DLD1 (cell line): ENCODE measurements at regions not wholly inside any gene's neighbourhood (a gene's known extent, or its start where the extent isn't known, plus 50 kb on each side); places are given as distances from the start of the nearest gene placed in this dataset.
"Not testable (repeated sequence)": the region's sequence is repeated elsewhere in the genome, so short reads cannot be mapped to it uniquely, and the experiment has no call there.

Experiments
- in situ Hi-C: cut with HindIII; loops from 2 replicates; pipeline ENCODE4 v1.10.0; 2017; ENCODE audit warnings: low sequenced_read_pairs

DNA sequence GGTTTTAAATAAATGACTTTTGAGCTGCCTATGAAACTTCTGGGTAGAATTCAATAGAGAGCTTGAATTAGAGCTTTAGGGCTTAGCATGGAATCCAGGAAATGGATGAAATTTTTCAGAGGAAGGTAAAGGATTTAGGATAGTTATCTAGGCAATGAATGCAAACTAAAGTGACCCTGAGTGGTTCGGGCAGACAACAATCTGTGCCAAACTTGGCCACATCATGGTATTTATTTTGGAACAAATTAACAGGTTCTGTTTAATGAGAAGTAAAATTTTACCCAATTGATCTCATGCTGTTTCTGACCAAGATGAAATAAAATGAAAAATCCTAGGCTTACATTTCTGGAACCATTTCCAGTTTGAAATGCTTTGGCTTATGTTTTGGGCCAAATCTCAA lies 934.4 kb downstream of the MAT2B start:
- in situ Hi-C loops, result no loop called here

DNA sequence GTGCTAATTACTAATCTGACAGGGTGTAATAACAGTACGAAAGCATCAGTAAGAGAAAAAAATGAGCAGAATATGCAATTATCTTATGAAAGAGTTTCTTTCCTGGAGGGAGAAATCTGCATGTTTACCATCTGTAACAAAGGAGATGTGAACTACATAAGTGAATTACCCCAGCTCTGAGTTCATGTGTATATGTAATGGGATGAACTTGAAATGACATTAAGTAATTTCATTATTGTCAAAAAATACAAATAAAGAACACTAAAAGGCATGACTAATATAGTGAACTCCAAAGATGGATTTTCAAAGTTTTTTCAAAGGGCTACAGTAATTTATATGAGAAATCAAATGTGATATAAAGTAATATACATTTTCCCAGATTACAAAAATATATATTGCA lies 944.0 kb downstream of the MAT2B start:
- in situ Hi-C loops, result no loop called here

DNA sequence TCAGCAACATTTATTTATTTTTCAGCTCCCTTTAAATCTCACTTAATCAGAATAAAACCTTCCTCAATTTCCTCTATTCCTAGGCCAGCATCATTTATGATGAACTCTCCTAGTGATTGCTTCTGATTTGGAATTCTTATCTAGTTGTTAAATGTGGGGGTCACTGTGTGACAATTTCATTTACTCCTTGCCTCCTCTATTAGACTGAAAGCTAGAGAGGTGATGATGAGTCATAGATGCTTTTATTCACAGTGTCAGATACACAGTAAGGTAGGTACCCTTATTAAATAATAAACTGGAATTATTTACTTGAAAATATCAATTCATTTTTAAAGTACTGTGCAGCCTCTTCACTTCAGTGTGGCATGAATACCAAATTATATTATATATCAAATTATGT lies 960.6 kb downstream of the MAT2B start:
- in situ Hi-C loops, result no loop called here

DNA sequence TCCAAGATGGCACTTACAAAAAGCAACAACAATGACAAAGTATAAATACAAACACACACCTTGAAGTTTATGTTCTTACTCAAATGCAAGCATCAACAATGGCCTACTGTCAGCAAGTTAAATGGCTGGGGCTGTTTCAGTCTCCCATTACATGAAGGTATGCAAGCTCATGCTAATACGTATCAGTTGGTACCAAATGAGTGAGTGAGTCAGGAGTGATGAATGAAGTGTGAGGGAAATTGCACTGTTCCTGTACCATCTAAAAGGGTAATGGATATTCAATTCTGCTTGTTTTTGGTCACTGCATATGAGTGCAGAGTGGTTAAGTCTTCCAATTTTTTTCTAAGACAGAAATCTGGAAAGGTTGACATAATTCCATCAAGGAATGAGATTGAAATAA lies 964.9 kb downstream of the MAT2B start:
- in situ Hi-C loops, result no loop called here

DNA sequence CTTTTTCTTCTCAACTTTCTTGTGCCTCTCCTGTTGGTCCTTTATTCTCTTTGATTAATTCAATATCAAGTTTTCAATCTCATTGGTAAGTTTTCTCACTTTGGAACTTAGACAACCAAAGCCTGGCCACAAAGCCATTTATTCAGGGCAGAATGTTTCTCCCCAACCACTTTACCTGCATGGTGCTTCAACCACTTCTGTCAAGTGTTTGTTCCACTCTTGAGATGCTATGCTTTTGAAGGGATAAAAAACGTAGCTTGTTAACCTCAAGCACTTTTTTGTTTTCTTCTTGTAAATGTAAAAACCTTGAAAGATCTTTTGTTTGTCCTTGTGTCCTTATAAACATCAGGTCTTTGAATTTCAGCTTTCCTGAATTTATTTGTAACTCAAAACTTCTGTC lies 966.7 kb downstream of the MAT2B start:
- in situ Hi-C loops, result no loop called here

DNA sequence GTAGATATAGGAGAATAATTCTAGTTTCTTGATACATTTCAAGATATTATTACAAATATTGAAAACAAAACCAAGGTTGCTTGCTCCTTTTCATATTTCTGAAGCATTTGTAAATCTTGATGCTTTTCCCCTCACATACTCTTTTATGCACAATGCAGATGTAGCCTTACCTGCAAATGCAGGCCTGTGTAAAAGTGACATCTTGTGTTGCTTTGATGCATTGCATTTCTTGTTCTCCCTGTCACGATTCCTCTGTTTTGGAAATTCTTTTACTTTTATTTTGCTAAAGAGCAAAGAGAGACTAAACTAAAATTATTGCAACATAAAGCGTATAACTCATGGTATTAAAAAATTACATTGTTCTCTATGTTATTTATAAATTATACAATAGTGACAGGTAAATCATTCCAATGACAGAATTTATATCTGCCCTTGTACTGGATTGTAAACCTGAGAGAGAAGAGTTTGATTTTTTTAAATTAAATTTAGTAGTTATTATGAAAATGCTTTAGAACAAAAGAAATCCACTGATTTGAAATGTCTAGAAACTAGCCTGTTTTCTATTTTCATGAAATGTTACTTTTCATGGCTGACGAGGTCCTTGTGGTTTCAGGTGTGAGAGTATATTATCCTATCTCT lies 970.0 kb downstream of the MAT2B start:
- in situ Hi-C loops, result loop anchor here (25.0 kb wide), 1 partner anchor 913 kb away; no protein-coding TSS in a partner anchor

DNA sequence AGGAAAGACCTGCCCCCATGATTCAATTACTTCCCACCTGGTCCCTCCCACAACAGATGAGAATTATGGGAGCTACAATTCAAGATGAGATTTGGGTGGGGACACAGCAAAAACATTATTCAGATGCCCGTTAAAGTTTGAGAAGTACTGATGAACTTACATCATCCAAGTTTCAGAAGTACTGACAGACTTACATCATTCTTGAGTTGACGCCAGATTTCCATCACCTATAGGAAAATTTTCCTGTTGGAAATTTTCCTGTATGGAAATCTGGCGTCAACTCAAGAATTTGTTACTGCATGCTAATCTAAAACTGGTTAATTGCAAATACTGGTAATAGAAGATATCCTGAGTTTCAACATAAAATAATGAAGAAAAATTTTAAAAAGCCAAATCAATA lies 975.9 kb downstream of the MAT2B start:
- in situ Hi-C loops, result loop anchor here (25.0 kb wide), 1 partner anchor 919 kb away; no protein-coding TSS in a partner anchor

DNA sequence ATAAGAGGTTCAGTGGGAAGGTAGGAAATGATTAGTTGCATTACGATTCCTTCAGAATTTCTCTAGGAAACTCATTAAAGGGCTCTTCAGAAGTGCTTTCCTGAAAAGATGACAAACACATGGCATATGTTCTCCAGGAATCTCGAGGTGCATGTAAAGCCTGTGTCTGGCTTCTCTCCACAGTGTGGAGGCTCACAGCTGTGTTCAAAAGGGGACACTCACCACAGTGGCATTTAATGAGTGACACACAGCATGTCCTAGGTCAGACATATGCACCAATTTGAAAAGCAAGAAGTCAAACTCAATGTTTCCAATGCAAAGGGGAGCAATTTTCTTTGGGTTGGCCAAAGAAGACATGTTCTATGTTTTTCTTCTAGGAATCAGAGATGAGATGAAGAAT lies 976.9 kb downstream of the MAT2B start:
- in situ Hi-C loops, result loop anchor here (25.0 kb wide), 1 partner anchor 920 kb away; no protein-coding TSS in a partner anchor

DNA sequence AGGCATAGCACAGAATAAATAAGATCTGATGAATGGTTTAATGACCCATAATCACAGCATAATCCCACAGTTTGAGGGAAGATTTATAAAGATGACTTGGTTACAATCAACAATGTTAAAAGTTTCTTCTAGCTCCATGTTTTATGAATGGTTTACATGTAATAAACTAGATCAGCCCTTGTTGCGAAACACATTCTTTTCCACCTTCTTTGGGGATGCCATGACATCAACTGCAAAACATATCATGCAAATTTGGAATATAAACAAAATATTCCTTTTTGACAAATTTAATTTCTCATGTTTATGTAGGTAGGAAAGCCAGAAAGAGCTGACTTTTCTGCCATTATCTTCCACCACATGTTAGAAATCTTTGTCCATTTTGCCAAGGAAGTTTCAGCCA lies 979.5 kb downstream of the MAT2B start:
- in situ Hi-C loops, result loop anchor here (25.0 kb wide), 1 partner anchor 923 kb away; no protein-coding TSS in a partner anchor

DNA sequence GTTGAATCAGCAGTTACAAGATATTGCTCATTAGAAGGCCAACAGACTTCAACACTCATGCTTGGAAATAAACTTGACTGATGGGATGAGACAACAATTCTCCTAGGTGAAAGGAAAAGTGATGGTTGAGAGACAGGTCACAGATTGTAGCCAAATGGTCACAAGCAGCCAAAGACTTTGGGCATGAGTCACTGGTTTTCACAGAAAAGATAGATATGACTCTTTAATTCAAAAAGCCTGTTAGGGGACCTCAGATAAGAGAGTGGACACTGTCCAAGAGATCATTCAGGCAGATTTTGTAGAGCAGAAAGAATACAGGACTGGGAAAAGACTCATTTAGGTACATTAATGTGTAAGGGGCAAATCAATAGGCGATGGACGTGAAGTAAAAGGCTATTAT lies 982.5 kb downstream of the MAT2B start:
- in situ Hi-C loops, result loop anchor here (25.0 kb wide), 1 partner anchor 926 kb away; no protein-coding TSS in a partner anchor

DNA sequence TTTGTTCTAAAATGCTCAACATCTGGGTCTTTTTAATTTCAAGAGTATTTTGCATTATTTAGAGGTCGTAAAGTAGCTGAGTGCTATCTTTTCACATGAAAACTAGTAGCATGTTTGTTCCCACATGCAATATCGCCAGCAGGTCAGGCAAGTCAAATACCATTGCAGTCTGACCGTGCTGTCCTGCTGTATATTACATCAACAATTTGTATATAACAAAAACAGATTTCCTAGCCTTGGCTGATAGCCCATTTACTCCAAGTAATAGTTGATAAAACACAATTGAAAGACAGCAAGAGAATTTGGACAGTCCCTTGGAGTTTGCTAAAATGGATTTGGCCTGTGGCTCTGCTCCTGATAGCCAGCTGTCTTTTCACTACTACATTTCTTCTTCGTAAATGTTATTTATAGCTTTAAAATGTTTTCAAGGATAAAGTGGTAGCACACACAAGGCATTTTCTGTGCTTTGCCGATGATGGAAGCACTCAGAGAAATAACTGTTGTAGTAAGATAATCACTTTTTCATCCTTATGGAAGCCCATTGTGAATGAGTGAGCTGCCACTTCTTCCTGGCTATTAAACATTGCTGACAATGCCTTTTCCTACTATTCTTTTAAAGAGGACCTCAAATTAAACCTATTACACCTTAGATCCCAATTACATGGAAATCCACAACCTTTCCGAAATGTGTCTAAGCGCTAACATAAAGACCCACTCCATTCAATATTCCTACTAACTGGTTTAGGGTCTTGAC lies 992.1 kb downstream of the MAT2B start:
- in situ Hi-C loops, result loop anchor here (25.0 kb wide), 1 partner anchor 935 kb away; no protein-coding TSS in a partner anchor

DNA sequence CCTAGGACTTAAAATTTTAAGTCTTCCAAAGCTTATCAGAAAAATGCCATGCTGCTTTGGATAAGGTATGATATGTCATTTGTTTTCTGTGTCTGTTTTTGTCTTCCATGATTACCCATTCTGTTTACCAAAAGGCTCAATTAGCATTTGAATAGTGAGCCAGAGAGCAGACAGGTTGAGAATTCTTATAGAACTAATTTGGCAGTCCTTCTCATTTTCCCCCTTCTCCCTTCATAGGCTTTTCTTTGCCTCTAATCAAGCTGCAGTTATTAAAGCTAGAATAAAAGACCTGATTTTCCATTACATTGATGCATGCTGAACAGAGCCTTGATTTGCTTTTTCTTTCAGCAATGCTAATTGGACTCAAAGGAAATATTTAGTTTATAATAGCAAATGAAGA lies 993.0 kb downstream of the MAT2B start:
- in situ Hi-C loops, result loop anchor here (25.0 kb wide), 1 partner anchor 936 kb away; no protein-coding TSS in a partner anchor

DNA sequence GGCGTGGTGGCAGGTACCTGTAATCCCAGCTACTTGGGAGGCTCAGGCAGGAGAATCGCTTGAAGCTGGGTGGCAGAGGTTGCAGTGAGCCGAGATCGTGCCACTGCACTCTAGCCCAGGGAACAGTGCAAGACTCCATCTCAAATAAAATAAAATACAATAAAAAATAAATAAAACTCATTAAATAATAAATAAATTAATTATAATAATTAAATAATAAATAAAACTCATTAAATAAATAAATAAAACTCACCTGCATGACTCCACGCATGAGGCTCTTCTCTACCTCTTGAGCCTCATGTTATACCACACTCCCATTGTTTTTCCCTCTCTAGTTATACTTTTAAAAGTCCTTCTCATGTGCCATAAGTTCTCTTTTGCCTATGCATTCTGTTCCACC lies 995.4 kb downstream of the MAT2B start:
- in situ Hi-C loops, result no loop called here

DNA sequence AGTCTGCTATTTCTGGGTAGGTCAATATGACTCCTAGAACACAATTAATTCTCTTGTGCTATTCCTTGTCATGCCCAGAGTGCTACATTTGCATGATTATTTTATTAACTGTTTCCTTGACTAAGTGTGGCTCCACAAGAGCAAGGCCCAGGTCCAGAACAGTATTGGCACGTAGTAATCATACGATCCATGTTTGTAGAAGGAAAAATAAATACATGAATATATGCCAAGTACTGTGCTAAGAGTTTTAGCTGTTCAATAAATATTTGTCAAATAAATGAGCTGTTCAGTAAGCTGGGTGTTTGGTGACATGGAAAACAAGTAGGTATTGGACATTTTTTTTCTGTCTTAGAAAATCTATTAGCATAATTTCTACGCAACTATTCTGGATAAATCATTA lies 995.9 kb downstream of the MAT2B start:
- in situ Hi-C loops, result no loop called here

DNA sequence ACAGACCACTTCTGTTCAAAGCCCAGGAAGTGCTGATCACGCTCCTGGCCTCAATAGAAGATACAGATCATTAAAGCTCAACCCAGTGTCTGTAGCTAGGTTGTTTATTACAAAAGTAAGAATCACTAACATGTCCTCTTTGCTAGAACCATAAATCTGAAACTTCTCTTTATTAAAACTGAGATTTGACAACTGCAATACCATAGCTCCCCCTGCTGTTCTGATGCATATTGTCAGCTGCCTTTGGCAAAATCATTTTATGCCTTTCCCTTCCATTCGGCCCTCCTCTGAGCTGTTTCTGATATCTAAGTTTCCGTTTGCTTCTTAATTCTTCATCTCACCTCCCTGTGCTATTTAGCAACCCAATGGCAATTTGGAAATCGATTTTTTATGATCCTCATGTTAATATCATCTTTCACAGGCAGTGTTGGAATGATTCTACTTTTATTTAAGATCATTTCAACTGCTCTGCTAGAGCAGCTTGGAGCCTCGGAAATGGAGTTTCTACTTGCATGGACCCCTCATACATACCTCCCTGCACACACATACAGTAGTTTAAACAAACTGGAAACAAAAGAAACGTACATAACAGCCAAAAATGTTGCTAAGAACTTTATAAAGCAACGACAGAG lies 998.8 kb downstream of the MAT2B start:
- in situ Hi-C loops, result no loop called here

DNA sequence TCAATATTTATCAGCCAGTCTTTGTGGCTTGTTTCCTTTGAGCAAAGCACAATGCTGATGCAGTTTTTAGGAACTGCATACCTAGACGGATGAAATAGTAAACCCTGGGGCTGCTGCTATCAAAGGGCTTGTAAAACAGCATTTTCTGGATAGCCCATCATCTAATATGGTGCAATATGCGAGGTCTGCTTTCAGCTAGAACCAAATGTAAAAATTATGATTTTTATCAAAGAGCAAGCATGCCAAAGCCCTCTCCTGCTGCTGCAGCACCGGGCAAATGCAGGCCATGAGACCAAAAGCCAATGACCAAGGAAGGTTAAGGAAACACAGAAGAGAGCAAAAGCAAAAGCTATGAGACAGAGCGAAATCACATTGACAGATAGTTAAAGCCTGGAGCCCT lies 1000.4 kb downstream of the MAT2B start:
- in situ Hi-C loops, result no loop called here

DNA sequence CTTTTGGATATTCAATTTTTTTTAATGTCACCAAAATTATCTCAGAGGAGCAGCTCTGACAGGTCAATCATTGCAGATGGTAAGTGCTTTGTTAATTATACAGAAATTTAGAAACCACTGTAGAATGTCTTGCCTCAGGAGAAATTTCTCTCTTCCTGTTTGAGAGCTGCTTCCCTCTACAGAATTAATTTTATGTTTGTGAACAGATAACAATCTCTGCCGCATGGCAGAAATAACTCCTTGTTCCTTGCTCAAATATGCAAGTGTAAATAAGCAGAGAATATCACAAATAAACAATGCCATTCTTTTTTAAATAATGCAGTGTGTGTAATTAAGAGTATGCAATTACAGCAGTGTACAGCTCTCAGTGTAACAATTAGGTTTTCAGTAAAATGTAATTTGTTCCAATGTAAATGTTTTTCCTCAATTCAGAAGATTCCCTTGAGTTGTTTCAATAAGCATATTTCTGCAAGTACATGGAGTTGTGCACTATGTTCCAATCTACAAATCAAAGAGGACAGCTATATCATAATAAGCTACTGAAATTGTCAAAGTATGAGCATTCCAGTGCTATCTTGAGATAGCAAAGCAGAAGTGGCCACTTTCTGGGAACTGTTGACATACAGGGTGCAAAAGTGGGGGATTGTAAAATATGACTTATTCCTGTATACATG lies 1012.8 kb downstream of the MAT2B start:
- in situ Hi-C loops, result no loop called here

DNA sequence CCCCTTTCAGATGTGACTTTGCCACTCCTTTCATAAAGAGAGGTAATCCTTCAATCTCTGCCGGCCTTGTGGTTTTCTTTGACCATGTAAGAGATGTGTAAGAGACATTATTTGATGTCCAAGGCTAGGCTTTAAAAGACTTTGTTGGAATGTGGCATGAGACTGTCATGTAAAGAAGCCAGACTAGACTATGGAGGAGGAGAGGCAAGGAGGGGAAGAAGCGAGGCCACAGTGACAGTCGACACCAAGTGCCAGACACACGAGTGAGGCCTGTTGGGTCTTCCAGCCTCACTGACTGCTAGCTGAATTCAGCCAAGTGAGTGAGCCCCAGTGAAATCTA lies 1013.3 kb downstream of the MAT2B start:
- in situ Hi-C loops, result no loop called here

DNA sequence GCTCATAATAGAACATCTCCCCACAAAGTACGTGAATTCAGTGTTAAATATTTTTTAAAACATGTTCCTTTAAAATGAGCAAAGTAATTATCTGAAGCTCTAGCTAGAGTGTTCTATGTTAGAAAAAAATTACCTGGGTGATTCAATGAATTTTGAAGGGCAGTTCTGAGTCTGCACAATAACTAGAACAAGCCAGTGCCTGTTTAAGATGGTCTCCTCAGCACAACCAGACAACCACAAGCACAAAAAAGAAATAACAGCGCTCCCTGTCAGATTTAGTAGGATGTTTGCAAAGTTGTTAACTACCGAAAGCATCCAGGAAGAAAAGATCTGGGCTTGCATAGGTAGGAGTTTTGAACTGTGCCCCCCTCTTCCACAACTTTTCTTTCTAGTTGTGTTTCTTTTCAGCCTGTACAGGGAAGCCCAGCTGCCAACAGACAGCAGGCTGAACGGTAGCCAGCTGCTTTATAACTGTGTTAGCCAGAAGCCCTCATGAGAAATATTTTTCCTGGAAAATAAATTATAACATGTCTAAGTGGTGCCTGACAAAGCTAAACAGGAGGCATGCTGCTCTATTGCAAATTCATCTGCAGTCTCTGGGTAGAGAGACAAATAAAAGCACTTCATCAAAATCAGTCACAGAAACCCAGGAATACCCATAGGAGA lies 1026.9 kb downstream of the MAT2B start:
- in situ Hi-C loops, result no loop called here

DNA sequence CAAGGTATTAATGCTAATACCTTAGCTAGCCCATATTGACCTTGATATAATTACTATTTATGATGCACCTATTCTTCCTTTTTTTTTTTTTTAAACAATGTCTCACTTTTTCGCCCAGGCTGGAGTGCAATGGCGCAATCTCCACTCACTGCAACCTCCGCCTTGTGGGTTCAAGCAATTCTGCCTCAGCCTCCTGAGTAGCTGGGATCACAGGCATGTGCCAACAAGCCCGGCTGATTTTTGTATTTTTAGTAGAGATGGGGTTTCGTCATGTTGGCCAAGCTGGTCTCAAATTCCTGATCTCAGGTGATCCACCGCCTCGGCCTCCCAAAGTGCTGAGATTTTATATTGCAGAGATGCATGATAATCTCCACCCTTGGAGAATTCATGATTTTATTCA lies 1028.0 kb downstream of the MAT2B start:
- in situ Hi-C loops, result not testable (repeated sequence)

DNA sequence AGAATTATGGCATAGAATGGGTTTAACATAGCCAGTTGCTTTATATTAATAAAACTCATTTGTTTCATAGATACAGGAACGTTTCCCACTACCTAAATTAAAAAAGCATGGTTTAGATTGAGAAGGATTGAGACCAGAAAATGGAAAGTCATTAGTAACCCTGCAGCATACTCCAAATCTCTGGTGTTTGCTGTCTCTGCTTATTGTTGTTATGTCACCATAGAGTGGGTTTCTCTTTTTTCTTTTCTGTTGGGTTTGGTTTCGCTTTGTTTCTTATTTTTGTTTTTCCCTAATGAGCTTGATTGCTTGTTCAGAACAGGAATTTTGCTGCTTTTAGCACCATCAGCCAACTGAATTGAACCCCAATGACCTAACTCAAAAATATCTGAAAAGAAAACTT lies 1034.8 kb downstream of the MAT2B start:
- in situ Hi-C loops, result no loop called here
